ENCODE measurements at regions not wholly inside any gene's neighbourhood (a gene's known extent, or its start where the extent isn't known, plus 50 kb on each side); places are given as distances from the start of the nearest gene placed in this dataset.

GRCh38 chr1:221022331-221022730, 143.1 kb downstream of the HLX start:
- no peak for TF ChIP-seq CTCF (IDR thresholded peaks at IDR 0.05; ENCODE audit: extremely low read depth, insufficient read depth, missing control alignments)
- in situ Hi-C loops (cut with MboI; ENCODE audit: low pct_unique_long_range_greater_than_20kb, low sequenced_read_pairs, unreplicated experiment), result no loop called here
- no peak for DNase-seq (ENCODE audit: low spot score)

GRCh38 chr1:221023482-221023881, 144.2 kb downstream of the HLX start:
- DNase-seq (ENCODE audit: low spot score), result no peak
- TF ChIP-seq CTCF (IDR thresholded peaks at IDR 0.05; ENCODE audit: extremely low read depth, insufficient read depth, missing control alignments), result no peak
- in situ Hi-C loops (cut with MboI; ENCODE audit: low pct_unique_long_range_greater_than_20kb, low sequenced_read_pairs, unreplicated experiment), result no loop called here

- in situ Hi-C loops (cut with MboI; ENCODE audit: low pct_unique_long_range_greater_than_20kb, low sequenced_read_pairs, unreplicated experiment), result no loop called here
- DNase-seq (ENCODE audit: low spot score), result no peak
- TF ChIP-seq CTCF (IDR thresholded peaks at IDR 0.05; ENCODE audit: extremely low read depth, insufficient read depth, missing control alignments), result no peak
Observed at GRCh38 chr1:221025501-221025900, 146.3 kb downstream of the HLX start.

- no peak for DNase-seq (ENCODE audit: low spot score)
- in situ Hi-C loops (cut with MboI; ENCODE audit: low pct_unique_long_range_greater_than_20kb, low sequenced_read_pairs, unreplicated experiment), result no loop called here
- no peak for TF ChIP-seq CTCF (IDR thresholded peaks at IDR 0.05; ENCODE audit: extremely low read depth, insufficient read depth, missing control alignments)
Observed at GRCh38 chr1:221025956-221026355, 146.7 kb downstream of the HLX start.

GRCh38 chr1:221029981-221030649, 150.9 kb downstream of the HLX start:
- DNase-seq (ENCODE audit: low spot score), result no peak
- in situ Hi-C loops (cut with MboI; ENCODE audit: low pct_unique_long_range_greater_than_20kb, low sequenced_read_pairs, unreplicated experiment), result no loop called here
- no peak for TF ChIP-seq CTCF (IDR thresholded peaks at IDR 0.05; ENCODE audit: extremely low read depth, insufficient read depth, missing control alignments)

- DNase-seq (ENCODE audit: low spot score), result no peak
- no peak for TF ChIP-seq CTCF (IDR thresholded peaks at IDR 0.05; ENCODE audit: extremely low read depth, insufficient read depth, missing control alignments)
- in situ Hi-C loops (cut with MboI; ENCODE audit: low pct_unique_long_range_greater_than_20kb, low sequenced_read_pairs, unreplicated experiment), result no loop called here
Observed at GRCh38 chr1:221030990-221031389, 151.7 kb downstream of the HLX start.
